GM18867 (cell line): ENCODE measurements at regions not wholly inside any gene's neighbourhood (a gene's known extent, or its start where the extent isn't known, plus 50 kb on each side); places are given as distances from the start of the nearest gene placed in this dataset.

ENCODE experiments used
- ATAC-seq: cut with Tn5 transposase; IDR thresholded peaks from one replicate; pipeline ENCODE4 v1.9.1; 2021; ENCODE audit warnings: mild to moderate bottlenecking, moderate library complexity; ENCODE audit not compliant: unreplicated experiment

DNA sequence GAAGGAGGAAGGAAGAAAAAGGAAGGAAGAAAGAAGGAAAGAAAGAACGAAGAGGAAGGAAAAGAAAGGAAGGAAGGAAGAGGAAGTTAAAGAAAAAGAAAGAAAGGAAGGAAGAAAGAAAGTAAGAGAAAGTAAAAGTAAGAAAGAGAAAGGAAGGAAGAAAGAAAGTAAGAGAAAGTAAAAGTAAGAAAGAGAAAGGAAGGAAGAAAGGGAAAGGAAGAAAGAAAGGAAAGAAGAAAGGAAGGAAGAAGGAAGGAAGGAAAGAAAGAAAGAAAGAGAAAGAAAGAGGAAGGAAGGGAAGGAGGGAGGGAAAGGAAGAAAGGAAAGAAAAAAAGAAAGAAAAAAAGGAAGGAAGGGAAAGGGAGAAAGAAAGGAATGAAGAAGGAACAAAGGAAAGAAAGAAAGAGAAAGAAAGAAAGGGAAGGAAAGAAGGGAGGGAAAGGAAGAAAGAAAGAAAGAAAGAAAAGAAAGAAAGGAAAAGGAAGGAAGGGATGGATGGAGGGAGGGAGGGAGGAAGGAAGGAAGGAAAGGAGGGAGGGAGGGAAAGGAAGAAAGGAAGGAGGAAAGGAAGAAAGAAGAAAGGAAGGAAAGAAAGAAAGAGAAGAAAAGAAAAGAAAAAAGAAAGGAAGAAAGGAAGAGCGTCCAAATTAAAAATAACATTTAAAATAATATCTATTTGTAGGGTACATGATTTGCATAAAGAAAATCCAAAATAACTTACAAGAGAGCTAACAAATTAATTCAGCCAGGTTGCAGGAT is 827.9 kb downstream of the TSN start:
- ATAC-seq: no peak

DNA sequence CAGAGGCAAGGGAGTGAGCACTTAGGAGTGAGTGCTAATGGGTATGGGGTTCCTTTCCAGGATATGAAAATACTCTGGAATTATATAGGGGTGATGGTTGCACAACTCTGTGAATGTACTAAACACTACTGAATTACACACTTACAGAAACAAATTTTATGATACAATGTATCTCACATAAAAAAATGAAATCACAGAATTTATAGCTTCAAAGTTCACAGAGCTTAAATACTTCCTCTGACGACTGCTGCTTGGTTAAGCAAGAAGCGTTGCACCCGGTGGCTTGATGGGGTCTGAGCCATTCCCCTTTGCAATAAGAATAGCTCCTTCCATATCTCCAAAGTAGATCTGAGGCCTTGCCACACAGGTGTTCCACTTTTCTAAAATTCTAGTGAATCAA is 835.1 kb downstream of the TSN start:
- ATAC-seq: no peak

DNA sequence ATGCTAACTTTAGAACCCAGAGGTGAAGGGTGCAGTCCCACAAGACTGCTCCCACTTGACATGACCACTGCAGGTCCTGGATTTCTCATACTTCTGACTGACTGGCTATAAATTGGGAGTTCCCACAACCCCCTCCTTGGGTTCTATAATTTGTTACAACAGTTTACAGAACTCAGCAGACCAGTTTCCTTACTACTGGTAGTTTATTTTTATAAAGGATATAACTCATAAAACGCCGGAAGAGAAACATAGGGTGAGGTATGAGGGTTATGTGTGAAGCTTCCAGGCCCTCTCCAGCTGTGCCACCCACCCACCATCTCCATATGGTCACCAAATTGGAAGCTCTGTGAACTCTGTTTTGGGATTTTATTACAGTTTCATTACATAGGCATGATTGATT is 839.6 kb downstream of the TSN start:
- ATAC-seq: no peak

DNA sequence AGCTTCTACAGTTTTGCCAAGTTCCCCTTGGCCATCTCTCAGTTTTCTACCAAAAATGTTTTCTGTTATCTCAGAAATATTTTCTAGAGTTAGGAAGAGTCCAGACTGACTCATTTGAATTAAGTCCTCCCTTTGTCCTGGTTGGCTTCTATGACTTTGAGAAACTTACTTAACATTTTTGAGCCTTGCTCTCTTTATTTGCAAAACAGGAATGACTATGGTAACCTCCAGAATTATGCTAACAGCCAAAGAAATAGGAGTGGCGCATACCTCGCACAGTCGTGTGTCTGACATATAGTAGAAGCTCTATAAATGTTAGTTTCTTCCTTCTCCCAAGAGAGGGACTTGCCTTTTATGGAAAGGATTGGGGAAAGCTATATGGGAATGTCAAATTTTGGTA is 841.1 kb downstream of the TSN start:
- ATAC-seq: no peak

DNA sequence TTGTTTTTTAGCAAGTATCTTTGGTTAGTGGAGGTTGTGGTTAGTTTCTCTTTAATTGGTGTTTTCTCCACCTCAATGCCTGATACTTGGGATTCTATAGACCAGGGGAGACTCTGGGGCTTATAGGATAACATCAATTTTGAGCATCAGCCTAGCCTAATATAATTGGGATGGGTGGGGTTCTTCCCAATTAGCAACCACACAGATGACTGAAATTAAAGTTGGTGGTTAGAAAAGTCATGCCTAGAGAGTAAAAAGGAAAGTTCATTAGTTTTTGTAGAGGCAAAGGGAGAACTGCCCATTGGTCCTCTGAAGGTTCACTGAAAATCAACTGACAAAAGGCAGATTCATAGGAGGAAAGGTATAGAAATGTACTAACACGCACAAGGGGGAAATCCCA is 843.3 kb downstream of the TSN start:
- no peak for ATAC-seq

DNA sequence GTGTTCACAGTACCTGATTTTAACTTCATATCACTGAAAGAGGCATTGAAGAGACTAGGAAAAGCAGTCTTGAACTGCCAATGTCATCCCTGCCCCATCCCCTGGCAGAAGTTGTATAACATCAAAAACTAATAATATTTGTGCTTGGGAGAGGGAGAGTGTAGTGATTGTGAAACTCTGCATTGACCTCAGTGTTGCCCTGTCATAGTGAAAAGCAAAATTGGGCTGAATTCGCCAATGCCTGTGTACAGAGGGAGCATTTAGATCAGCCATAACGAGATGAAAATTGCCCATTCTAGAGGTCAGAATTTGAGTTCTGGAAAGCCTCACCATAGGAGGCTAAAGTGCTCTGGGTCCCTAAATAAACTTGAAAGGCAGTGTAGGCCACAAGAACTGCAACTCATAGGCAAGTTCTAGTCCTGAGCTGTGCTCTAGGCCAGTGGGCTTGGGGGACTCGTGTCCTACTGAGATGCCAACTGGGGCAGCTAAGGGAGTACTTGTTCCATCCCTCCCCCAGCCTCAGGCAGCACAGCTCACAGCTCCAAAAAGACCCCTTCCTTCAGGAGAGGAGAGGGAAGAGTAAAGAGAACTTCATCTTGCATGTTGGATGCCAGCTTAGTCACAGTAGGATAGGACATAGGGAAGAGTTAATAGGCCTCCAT is 855.6 kb downstream of the TSN start:
- peak; percentile 44 for ATAC-seq

DNA sequence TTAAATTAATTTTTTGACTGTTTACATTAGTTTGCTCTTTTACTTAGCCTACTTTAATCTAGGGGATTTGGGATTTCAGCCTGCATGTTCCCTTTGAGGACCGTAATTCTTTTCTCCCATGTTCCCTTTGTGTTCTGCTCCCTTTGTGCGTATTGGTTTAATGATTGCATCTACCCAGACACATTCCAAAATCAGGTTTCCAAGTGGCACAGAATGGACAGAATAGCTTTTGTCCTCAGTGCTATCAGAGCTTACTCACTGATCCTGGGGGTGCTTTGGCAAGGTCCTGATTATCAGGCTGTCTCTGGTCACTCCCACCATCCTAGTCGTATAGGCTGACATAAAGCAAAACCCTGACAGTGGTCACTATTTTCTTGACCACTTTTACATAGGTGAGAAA is 867.5 kb downstream of the TSN start:
- no peak for ATAC-seq

DNA sequence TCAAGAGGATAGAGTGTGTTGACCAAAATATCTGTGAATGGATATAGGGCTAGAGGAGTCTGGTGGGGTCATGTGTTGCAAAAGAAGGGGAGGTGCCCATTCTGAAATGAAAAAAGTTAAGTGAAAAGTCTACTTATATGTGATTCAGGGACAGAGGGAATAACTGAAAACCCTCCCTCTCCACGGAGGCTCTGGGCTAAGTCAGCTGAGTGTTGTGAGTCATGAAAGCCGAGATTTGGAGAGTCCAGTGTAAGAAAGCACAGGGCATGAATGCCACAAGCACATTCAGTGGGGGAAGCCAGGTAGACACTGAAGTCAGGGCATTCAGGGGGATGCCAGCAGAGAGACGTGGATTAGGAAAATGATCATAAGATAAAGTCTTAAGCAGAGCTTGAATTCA is 871.9 kb downstream of the TSN start:
- ATAC-seq: no peak

DNA sequence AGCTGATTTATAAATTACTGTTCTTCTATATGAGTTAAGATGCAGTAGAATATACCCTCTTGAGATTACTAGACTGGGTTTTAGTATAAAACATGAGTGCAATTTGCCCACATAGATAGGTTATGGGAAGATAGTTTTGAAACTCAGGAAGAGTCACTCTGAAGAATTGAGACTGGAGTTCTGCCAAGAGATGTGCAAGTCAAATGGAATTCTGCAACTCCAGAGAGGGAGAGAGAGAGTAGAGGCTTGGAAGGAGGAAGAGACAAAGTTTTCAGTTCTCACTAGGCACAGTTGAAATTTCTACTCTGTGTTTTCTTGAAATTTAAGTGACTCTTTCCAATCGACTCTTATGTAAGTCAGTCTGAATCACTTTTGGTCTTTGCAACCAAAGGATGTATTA is 878.8 kb downstream of the TSN start:
- ATAC-seq: no peak

DNA sequence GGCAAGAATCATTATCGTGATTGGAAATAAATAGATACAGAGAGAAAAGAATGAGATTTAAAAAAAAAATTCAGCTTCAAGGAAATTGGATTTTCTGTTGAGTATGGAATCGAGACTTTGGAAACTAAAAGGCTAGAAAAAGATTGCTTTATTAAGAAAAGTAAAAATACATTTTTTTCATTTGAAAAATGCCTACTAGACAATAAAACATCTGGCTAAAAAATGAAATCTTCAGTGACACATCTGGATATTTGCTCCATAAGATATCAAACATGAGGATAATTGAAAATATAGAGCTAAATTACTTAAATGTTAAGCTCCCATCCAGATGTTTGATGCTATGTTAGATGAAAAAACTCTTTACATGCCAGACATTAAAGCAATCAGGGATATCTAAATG is 879.5 kb downstream of the TSN start:
- no peak for ATAC-seq

DNA sequence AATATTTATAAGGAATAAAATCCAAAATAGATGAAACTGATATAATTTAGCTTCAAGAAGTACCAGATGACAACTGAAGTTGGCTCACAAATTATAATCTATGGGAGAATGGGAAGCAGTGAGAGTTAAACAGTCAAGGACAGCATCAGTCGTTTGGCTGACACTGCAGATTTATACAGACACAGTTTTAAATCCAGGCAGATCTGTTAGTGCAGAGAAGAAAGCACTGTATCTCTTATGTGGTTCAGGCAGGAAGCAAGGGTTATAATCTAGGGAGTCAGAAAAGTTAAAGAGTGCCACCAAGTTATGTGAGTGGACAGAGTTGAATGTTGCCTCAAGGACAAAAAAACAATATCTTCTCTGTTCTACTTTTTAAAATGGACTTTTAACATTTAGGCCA is 880.2 kb downstream of the TSN start:
- ATAC-seq: no peak

DNA sequence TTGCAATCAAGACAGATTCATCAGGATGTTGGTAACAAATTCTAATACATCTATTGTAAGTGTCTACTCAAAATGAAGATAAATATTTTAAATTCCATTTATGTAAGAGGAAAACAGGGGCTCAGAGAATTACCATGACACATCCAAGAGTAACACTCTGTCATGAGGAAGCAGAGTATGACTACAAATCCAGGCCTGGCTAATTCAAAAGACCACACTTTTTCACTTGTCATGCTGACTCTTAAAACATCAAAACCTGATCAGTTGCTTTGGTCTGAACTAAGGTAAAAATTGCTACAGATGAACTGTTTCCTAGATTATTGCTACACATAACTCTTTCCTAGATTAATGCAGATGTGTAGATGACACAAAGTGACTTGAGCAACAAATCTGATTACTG is 880.6 kb downstream of the TSN start:
- ATAC-seq: no peak

DNA sequence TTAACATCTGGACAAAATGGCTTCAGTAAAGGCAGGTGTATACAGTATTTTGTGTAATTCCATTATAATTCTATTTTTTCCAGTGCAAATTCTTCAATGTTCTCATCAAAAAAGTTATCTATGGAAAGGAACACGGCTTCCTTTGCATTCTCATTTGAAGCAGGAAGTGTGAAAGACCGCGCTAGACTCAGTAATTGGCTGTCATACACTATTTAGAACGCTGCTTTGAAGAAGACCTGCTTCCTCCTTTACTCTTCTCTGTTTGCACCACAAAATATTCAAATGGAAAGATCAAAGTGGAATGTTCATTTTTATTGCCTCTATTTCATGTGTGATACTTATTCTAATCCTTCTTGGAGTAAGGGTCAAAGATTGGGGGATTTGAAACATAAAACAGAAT is 883.7 kb downstream of the TSN start:
- no peak for ATAC-seq

DNA sequence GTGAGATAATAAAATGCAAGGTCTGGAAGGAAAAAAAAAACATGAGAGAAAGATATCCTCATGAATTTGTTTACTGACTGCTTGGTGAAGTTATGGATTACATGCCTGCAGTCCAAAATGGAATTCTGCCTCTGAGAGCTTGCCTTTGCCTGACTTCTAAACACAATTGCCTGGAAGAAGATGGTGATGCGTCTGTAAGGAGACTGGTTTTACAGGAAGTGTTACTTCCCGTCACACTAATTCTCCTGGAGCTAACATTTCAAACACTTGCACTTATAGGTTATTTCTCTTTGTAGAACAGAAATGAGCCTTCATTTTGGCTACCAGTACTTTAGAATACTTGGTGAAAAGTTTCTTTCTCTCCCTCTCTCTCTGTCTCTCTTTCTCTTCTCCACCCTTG is 884.3 kb downstream of the TSN start:
- ATAC-seq: no peak

DNA sequence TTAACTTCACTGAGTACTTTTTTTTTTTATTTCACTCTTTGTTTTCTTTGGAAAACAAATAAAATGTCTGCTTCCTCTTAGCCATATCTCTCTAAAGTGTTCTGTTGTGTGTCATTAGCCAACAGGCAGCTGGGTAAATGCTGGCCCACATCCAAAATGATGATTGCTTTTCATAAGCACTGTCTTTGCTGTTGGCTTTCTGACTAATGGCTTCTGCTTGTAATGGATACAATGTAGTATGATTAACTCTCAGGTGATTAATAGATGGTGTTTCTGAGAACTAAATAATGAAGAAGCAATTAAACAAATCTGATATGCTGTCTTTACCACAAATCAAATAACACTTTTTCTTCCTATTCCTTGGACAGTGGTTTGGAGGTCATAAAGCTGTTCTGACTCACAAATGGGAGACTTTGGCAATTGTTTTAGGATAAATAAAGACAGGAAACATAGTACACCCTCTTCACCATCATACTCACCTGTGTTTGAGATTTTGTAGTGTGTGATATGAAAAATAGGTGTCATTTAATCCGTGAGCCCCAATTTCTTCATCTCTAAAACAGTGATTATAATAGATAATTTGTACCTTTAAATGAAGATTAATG is 888.4 kb downstream of the TSN start:
- no peak for ATAC-seq

DNA sequence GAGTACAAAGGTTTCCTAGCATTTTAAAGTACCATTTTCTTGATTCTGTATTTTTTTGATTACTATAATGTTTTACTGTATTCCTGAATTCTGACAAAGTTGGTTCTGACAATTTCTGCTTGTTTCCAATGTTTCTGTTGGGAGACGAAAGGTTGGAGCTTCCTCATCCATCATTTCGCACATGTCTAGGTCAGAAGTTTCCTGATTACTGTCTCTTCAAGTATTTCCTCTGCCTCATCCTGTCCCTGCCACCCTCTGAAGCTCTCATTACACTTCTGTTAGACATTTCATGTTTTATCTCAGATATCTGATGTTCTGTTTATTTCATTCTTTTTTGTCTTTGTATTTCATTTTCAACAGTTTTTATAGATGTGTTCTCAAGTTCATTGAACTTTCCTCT is 895.8 kb downstream of the TSN start:
- ATAC-seq: no peak

DNA sequence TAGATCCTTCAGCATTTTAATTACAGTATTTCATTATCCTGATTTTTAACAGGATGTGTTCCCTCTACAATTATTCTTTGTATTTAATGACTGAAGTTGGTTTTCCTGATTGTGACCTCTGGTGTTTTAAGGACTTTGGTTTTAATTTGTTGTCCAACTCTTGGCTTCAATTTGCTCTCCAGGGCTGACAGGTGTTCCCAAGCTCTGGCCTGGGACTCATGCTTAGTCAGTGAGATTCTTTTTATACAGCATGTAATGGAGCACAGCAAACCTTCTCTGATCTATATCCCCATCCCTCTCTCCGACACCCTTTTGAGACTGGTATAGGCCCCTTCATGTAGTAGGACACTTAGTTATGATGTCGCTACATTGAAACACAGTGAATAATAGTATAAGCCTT is 896.3 kb downstream of the TSN start:
- ATAC-seq: no peak

DNA sequence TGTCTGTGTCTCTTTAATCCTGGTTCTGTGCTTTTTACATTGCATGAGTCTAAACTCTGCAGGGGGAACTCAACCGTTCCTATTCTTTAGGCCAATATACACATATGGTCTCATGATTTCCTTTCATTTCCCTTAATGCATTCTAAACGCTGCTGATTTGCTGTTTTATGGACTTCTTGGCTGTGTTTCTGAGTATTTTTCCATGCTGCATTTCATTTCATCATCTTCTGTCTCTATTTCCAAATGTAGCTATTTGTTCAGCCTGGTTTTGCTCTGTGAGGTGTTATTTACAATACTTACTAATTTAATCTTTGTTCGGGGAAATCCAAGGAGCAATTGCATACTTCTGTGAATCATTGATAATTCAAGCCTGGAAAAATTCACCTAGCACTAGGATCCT is 897.2 kb downstream of the TSN start:
- ATAC-seq: no peak

DNA sequence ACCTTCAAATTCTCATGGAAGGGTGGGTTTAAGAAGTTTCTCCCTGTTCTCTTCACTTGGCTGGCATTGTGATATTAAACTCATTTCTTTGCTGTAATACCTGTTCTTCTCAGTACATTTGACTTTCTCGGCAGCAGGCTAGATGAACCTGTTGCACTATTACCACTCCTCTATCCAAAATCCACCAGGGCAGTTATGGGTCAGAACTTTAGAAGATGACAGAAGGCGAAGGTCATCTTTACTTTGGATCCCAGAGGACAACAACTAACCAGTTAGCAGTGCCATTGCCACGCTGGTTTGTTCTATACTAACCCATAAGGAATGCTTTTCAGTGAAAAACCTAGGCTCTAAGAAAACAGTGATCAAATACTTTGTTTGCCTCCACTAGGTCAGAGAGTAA is 901.0 kb downstream of the TSN start:
- no peak for ATAC-seq

DNA sequence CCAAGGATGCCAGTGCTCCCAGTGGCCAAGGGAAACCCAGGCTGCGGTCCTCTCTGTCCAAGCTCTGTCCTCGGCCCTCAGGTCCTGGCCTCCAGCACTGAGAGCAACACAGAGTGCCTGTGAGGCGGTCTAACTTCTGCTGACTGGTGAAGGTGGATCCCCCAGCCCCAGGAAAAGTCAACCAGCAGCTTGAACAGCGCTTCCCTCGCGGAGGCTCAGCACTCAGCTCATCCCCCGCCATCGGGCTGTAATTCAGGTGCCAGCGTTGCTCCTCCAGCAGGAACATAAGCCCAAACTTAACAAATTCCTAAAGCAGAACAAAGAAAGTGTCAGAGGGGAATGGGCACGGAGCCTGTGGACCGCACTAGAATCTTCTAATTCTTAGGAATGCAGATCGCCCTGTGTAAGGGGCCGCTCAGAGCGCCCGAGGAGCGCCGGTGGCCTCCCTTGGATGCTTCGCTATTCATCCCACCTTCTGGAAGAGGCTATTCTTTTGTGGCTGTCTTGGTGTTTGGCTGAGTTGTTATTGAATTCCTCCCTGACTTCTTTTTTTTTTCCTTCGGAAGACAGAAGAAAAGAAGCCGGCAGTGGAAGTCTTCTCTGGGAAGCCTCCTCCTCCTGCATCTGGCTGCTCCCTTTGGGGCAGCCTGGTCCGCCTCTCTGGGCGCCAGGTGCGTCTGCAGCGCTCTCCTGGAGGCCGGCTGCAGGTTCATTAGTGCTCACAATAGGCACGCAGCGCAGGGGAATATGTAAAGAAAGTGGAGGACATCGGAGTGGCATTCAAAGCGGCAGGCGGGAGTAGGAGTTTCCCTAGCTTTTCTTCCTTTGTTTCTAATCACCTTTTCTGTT is 905.6 kb downstream of the TSN start:
- no peak for ATAC-seq

DNA sequence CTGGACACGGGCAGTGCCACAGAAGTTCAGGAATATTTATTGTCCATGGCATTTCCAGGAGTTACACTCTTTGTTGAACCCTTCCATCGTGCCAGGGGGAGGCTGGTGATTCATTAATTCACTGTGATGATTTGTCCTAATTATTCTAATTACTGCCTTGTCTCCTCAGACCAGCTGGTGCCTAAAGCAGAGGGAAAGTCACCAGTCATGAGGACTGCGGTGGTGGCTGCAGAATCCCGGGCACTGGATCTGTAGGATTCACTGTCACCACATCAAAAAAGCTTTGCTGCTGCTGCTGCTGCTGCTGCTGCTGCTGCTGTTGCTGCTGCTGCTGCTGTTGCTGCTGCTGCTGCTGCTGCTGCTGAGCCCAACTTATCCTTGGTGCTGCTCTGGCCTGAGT is 908.2 kb downstream of the TSN start:
- ATAC-seq: no peak

DNA sequence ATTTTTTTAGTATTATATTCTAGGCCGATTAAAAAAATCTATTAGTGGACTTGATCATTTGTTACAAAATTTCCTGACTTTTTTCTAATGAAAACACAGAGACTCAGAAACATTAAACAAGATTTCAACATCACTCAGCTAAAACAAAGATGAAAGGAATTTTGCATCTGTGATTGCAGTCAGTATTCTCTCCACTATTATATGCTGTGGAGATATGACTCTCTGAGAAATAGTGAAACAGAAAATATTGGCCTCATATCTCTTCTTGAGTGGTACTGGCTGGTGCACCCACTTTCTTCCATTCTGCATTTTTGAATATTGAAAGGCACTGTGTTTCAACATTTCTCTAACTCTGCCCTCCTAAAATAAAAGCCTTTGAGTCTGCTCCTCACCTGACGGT is 914.2 kb downstream of the TSN start:
- ATAC-seq: peak; percentile 45
